ENCODE measurements at regions not wholly inside any gene's neighbourhood (a gene's known extent, or its start where the extent isn't known, plus 50 kb on each side); places are given as distances from the start of the nearest gene placed in this dataset.

DNA sequence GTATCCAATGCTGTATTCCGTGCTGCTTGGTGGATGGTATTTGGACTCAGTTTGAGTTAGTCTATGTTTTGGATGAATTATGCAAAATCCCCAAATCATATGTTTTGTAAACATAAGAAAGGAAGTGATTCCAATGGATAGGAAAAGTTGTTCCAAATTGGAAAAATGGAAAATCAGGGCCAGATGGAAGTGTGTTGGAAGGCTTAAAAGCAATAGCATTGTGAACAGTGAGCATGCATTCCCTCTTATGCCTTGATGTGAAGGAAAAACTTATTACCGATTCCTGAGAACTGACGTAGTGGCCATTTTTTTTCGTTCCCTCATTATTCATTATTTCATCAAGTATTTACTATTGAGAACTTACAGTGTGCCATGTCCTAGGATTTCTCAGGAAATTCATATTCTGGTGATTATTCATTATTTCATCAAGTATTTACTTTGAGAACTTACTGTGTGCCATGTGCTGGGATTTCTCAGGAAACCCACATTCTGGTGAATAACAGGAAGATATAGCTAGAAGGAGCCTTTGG lies 144.1 kb upstream of the TPRG1 start:
- Histone ChIP-seq H4K20me1 (ENCODE audit: low read depth, low read length) (no peaks in the 10 kb centered on the region), H3K27me3 (ENCODE audit: low read length) (no peaks in the 10 kb centered on the region), H2AFZ (ENCODE audit: low read depth, low read length, severe bottlenecking) (no peak overlapping the region), H3K79me2 (ENCODE audit: insufficient read depth, low read length) (no peaks in the 10 kb centered on the region), H3K9me3 (ENCODE audit: insufficient read depth, low read length) (no peaks in the 10 kb centered on the region), H3K9ac (ENCODE audit: low read length) (no peak overlapping the region), H3F3A (ENCODE audit: insufficient read depth) (no peaks in the 10 kb centered on the region), H3K4me2 (ENCODE audit: low read depth, low read length, poor library complexity, severe bottlenecking) (no peak overlapping the region), H3K36me3 (ENCODE audit: low read length) (no peaks in the 10 kb centered on the region), H3K27ac (ENCODE audit: low read depth, low read length) (no peak overlapping the region), H3K9me2 (replicated peaks; ENCODE audit: insufficient read depth, low read length) (no peaks in the 10 kb centered on the region), H3K4me3 (ENCODE audit: insufficient read depth, low read length, poor library complexity, severe bottlenecking) (no peak overlapping the region)
- TF ChIP-seq, protein P1, sequence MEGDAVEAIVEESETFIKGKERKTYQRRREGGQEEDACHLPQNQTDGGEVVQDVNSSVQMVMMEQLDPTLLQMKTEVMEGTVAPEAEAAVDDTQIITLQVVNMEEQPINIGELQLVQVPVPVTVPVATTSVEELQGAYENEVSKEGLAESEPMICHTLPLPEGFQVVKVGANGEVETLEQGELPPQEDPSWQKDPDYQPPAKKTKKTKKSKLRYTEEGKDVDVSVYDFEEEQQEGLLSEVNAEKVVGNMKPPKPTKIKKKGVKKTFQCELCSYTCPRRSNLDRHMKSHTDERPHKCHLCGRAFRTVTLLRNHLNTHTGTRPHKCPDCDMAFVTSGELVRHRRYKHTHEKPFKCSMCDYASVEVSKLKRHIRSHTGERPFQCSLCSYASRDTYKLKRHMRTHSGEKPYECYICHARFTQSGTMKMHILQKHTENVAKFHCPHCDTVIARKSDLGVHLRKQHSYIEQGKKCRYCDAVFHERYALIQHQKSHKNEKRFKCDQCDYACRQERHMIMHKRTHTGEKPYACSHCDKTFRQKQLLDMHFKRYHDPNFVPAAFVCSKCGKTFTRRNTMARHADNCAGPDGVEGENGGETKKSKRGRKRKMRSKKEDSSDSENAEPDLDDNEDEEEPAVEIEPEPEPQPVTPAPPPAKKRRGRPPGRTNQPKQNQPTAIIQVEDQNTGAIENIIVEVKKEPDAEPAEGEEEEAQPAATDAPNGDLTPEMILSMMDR (IDR thresholded peaks at IDR 0.05; ENCODE audit: insufficient read depth, low read length, poor library complexity, severe bottlenecking), result no peak
- no peak for TF ChIP-seq EZH2phosphoT487 (conservative IDR thresholded peaks at IDR 0.05; ENCODE audit: low read length)

DNA sequence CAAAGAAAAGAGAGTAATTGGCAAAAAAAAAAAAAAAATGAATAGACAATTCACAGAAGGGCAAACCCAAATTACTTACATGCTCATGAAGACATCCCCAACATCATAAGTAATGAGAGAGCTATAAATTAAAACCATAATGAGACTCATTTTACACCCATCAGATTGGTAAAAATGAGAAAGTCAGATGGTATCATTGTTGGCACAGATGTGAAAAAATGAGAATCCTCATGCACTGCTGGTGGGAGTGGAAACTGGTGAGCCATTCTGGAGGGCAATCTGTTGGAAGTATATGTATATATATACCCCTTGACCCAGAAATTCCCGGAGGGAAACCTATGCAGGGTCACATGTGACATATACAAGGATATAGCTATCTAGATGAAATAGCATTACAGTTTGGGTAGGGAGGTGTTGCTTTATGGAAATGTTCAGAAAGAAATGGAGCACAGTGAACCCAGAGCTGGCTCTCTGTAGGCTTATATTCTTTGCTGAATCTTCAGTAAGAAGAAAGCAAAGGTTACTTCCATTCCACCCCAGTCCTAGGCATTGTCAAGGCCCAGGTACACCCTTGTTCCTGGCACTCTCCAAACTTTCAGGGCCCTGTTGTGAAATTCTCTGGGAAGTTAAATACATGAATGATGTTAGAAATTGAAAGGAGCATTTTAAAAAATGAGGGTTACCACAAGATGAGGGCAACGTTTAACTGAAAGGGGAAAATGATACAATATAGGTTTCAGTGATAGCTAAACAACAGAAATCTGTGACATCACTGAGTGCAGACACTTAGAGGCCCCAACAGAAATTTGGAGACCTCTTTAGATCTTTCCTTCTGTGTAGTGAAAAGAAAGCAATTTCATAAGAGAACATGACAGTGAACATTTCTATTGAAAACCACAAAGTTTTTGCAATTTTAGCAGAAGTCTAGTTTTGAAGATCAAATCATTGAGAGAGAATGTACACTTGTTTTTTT lies 132.7 kb upstream of the TPRG1 start:
- no peak overlapping the region for H3K27ac ChIP-seq (ENCODE audit: low read depth, low read length)
- H3F3A ChIP-seq (ENCODE audit: insufficient read depth), result no peaks in the 10 kb centered on the region
- TF ChIP-seq, protein P1 (IDR thresholded peaks at IDR 0.05; ENCODE audit: insufficient read depth, low read length, poor library complexity, severe bottlenecking), result no peak
- TF ChIP-seq EZH2phosphoT487 (conservative IDR thresholded peaks at IDR 0.05; ENCODE audit: low read length), result no peak
- peaks cover 6% of the 10 kb centered on the region; the same call in 1 of the 2 replicates for H3K9me3 ChIP-seq (ENCODE audit: insufficient read depth, low read length)
- H3K9ac ChIP-seq (ENCODE audit: low read length), result no peak overlapping the region
- H3K9me2 ChIP-seq (replicated peaks; ENCODE audit: insufficient read depth, low read length), result no peaks in the 10 kb centered on the region
- H3K36me3 ChIP-seq (ENCODE audit: low read length), result 0 out of 2 replicates have a peak, but pooled peaks cover 2% of the 10 kb centered on the region
- no peaks in the 10 kb centered on the region for H3K27me3 ChIP-seq (ENCODE audit: low read length)
- no peak overlapping the region for H2AFZ ChIP-seq (ENCODE audit: low read depth, low read length, severe bottlenecking)
- H3K4me3 ChIP-seq (ENCODE audit: insufficient read depth, low read length, poor library complexity, severe bottlenecking), result no peak overlapping the region
- H4K20me1 ChIP-seq (ENCODE audit: low read depth, low read length), result no peaks in the 10 kb centered on the region
- no peaks in the 10 kb centered on the region for H3K79me2 ChIP-seq (ENCODE audit: insufficient read depth, low read length)
- no peak overlapping the region for H3K4me2 ChIP-seq (ENCODE audit: low read depth, low read length, poor library complexity, severe bottlenecking)

DNA sequence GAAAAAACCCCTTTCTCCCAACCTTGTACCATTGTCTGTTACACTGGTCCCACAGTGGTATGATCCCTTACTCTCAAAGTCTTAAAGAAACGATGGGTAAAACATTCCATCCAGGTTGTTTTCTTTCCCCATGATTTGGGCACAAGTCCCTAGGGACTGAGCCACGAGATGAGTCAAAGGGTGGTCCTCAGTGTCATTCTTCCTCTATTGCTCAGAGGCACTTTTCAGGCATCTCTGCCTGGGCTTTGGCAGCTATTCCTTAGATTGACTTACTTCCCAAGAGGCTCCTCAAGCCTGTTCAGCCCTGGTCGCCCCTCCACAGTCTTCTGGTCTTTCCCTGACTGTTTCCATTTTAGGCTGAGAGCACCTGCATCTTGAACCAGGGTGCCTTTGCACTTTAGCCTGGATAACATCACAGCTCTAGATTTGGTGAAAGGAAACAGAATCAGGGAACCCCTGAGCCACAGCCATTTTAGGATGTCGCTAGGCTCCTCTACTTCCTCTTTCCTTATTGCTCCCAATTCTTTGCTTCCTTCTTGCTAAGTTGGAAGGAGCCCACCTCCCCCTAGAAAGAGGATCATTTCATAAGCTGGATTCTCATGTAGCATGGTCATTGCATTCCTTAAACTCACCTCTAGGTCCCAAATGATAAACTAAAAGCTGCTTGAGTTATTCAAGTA lies 131.0 kb upstream of the TPRG1 start:
- TF ChIP-seq, protein P1 (IDR thresholded peaks at IDR 0.05; ENCODE audit: insufficient read depth, low read length, poor library complexity, severe bottlenecking), result no peak
- TF ChIP-seq EZH2phosphoT487 (conservative IDR thresholded peaks at IDR 0.05; ENCODE audit: low read length), result no peak
- H3K9me3 ChIP-seq (ENCODE audit: insufficient read depth, low read length), result no peaks in the 10 kb centered on the region
- H3K4me2 ChIP-seq (ENCODE audit: low read depth, low read length, poor library complexity, severe bottlenecking), result no peak overlapping the region
- H3K27me3 ChIP-seq (ENCODE audit: low read length), result no peaks in the 10 kb centered on the region
- H3K9me2 ChIP-seq (replicated peaks; ENCODE audit: insufficient read depth, low read length), result no peaks in the 10 kb centered on the region
- H3K27ac ChIP-seq (ENCODE audit: low read depth, low read length), result no peak overlapping the region
- no peaks in the 10 kb centered on the region for H3K36me3 ChIP-seq (ENCODE audit: low read length)
- no peak overlapping the region for H3K4me3 ChIP-seq (ENCODE audit: insufficient read depth, low read length, poor library complexity, severe bottlenecking)
- no peaks in the 10 kb centered on the region for H3F3A ChIP-seq (ENCODE audit: insufficient read depth)
- no peak overlapping the region for H3K9ac ChIP-seq (ENCODE audit: low read length)
- H3K79me2 ChIP-seq (ENCODE audit: insufficient read depth, low read length), result no peaks in the 10 kb centered on the region
- H2AFZ ChIP-seq (ENCODE audit: low read depth, low read length, severe bottlenecking), result peak overlapping the region; percentile 13
- no peaks in the 10 kb centered on the region for H4K20me1 ChIP-seq (ENCODE audit: low read depth, low read length)
